CD4-positive, alpha-beta T cell treated with Interleukin-17A for 1 hour (primary cell): ENCODE measurements at regions not wholly inside any gene's neighbourhood (a gene's known extent, or its start where the extent isn't known, plus 50 kb on each side); places are given as distances from the start of the nearest gene placed in this dataset.

Experiments
- DNase-seq: peaks from one replicate; pipeline ENCODE4 v3.0.0-alpha.2; 2020

- no peak for DNase-seq
Measured at GRCh38 chr6:18785810-18786490, 398.8 kb downstream of the RNF144B start.

- DNase-seq = no peak
Measured at GRCh38 chr6:18792866-18793265, 405.7 kb downstream of the RNF144B start.

GRCh38 chr6:18795726-18796125 is 408.6 kb downstream of the RNF144B start:
- no peak for DNase-seq

GRCh38 chr6:18820725-18821124 is 433.6 kb downstream of the RNF144B start:
- DNase-seq = no peak

- DNase-seq = peak; percentile 0
Measured at GRCh38 chr6:18823782-18824386, 436.7 kb downstream of the RNF144B start.

- no peak for DNase-seq
Measured at GRCh38 chr6:18829272-18829870, 442.2 kb downstream of the RNF144B start.

GRCh38 chr6:18835976-18836375 is 448.8 kb downstream of the RNF144B start:
- DNase-seq = no peak

GRCh38 chr6:18837013-18837412 is 449.9 kb downstream of the RNF144B start:
- DNase-seq = no peak

GRCh38 chr6:18842534-18842933 is 455.4 kb downstream of the RNF144B start:
- DNase-seq = no peak

GRCh38 chr6:18845896-18846295 is 458.7 kb downstream of the RNF144B start:
- no peak for DNase-seq

GRCh38 chr6:18846327-18846726 is 459.2 kb downstream of the RNF144B start:
- no peak for DNase-seq

- no peak for DNase-seq
Measured at GRCh38 chr6:18861204-18861603, 474.1 kb downstream of the RNF144B start.

GRCh38 chr6:18883268-18883667 is 496.1 kb downstream of the RNF144B start:
- DNase-seq = no peak

GRCh38 chr6:18883851-18884250 is 496.7 kb downstream of the RNF144B start:
- no peak for DNase-seq

- DNase-seq = no peak
Measured at GRCh38 chr6:18893540-18894269, 506.6 kb downstream of the RNF144B start.

GRCh38 chr6:18897350-18897749 is 510.2 kb downstream of the RNF144B start:
- DNase-seq = no peak

GRCh38 chr6:18904681-18905080 is 517.5 kb downstream of the RNF144B start:
- DNase-seq = no peak

- DNase-seq = no peak
Measured at GRCh38 chr6:18920701-18921100, 533.6 kb downstream of the RNF144B start.

- no peak for DNase-seq
Measured at GRCh38 chr6:18931086-18931485, 543.9 kb downstream of the RNF144B start.

- DNase-seq = no peak
Measured at GRCh38 chr6:18958146-18958545, 571.0 kb downstream of the RNF144B start.

- DNase-seq = no peak
Measured at GRCh38 chr6:18961566-18961965, 574.4 kb downstream of the RNF144B start.

- DNase-seq = no peak
Measured at GRCh38 chr6:18962361-18962905, 575.3 kb downstream of the RNF144B start.

GRCh38 chr6:18963439-18963838 is 576.3 kb downstream of the RNF144B start:
- DNase-seq = no peak
